ENCODE measurements at regions not wholly inside any gene's neighbourhood (a gene's known extent, or its start where the extent isn't known, plus 50 kb on each side); places are given as distances from the start of the nearest gene placed in this dataset.
A peak's percentile ranks its signal among the peaks of the same experiment; 100 is the strongest.

GRCh38 chr1:116232989-116233514 is 121.9 kb downstream of the MAB21L3 start:
- no peak for DNase-seq

GRCh38 chr1:116234429-116234828 is 123.2 kb downstream of the MAB21L3 start:
- no peak for DNase-seq

DNA sequence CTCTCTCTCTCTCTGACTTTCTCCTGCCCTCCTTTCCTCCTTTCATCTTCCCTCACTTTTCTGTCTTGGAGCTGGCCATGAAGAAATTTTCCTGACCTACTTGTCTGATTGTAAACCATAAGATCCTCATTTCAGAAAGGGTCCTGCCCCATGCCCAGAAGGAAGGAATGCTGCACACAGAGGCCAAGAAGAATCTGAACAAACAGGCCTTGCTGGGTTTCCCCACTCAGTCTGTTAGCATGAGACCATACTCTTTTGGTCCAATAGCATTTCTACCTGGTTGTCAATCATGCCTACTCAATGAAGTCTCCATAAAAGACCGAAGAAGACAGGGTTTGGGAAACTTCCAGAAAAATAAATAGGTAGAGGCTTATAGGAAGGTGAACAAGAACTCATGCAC is 128.7 kb downstream of the MAB21L3 start:
- no peak for DNase-seq

DNA sequence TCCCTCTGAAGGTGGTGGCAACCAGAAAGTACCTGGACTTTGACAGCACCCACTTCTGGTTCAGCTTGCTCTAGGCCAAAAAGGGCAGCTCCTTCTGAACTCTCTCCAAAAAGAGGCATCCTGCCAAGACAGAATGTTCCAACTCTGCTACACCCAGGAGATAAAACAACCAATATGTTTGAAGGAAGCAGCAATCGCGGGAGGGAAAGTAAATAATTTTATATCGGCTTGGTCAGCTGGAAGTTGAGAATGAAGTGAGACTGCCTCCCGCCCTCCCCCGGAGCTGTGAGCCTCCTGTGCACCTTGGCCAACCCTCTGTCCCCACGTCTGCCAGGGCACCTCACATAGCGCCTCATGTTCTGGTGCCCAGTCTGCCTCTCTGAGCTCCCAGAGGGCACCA is 130.3 kb upstream of the ATP1A1 start:
- no peak for DNase-seq

DNA sequence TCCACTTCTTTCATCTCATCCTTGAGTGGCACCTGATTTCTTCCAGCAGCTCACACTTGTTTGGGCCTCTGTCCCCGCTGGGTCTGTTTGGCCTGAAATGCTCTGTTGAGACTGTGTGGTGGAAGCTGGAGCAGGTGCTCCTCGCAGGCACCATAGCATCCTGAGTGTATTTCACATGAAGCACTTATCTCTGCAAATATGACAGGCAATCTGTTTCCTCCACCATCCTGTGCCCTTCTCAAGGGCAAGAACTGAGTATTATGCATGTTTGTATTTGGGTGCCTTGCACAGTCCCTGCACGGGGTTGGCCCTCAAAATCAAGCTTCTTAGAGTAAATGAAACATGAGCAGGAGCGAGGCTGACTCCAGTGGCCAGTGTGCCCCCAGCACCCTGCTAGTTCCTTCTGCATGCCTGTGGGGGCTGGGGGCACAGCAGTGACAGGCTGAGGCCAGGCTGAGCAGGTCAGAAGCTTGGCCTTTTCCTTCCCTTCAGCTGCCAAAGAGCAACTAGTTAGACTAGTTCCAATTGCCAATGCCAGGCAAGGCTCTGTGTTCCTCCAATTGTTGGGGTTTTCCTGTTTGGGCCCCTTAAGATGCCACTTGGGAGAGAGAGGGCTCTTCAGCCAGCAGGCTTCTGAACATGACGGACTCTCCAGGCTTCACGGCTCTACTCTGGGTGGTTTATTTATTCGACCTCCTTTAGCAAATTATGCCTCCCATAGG is 129.6 kb upstream of the ATP1A1 start:
- DNase-seq: no peak

- DNase-seq: no peak
These were observed 126.9 kb upstream of the ATP1A1 start for GRCh38 chr1:116246174-116246573.

DNA sequence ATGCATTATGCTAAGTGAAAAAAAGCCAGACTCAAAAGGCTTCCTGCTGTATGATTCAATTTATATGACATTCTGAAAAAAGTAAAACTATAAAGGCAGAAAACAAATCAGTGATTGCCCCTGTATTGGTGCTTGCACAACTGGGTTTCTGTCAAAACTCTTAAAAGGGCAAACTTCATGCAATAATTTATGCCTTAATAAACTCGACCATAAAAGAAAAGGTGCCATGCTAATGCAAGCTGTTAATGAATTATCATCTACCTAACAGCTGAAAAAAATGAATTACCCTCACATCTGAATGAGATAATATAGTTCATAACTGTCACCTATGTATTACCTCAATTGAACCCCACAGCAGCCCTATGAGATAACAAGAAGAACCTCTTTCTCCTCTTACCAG is 120.8 kb upstream of the ATP1A1 start:
- no peak for DNase-seq

DNA sequence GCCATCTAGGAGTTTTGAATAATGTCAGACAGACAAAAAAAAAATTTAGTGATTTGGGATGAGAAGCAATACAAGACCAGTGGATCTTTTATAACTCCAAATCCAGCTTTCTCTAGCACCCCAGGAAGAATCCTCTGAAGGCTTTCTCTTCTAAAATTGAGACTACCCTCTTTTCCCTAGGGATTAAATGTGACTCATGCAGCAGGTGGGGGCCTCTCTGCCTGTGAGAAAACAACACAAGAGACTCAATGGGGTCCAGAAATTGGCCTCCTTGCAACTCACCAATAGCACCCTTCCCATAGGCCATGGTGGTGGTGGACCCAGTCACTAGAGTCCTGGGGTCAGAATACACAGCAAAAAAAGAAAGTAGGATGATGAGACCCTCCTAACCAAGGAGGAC is 120.3 kb upstream of the ATP1A1 start:
- no peak for DNase-seq

- no peak for DNase-seq
These were observed 119.3 kb upstream of the ATP1A1 start for GRCh38 chr1:116253566-116254382.

GRCh38 chr1:116254776-116255175 is 118.3 kb upstream of the ATP1A1 start:
- DNase-seq: no peak

- peak; percentile 44 for DNase-seq
These were observed 117.4 kb upstream of the ATP1A1 start for GRCh38 chr1:116255486-116256285.

GRCh38 chr1:116256286-116256649 is 116.8 kb upstream of the ATP1A1 start:
- no peak for DNase-seq

GRCh38 chr1:116256875-116257274 is 116.2 kb upstream of the ATP1A1 start:
- no peak for DNase-seq

DNA sequence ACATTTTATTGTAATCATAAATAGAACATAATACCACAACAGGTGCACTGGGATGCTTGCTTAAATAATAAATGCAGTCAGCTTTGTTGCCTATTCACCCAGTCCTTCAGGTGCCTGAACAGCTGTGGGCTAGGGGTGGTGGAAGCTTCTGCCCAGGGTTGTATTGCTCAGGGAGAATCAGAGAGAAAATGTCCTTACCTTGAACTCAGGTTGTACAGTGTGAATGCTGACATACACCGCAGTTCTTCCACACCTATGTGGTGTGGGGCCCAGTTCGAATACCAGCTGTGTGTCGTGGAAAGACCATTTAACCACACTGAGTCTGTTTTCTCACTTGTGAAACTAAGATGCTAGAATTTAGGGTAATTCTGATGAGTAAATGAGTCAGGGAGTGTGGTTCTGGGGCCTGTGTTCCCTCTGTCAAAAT is 115.7 kb upstream of the ATP1A1 start:
- peak; percentile 71 for DNase-seq

DNA sequence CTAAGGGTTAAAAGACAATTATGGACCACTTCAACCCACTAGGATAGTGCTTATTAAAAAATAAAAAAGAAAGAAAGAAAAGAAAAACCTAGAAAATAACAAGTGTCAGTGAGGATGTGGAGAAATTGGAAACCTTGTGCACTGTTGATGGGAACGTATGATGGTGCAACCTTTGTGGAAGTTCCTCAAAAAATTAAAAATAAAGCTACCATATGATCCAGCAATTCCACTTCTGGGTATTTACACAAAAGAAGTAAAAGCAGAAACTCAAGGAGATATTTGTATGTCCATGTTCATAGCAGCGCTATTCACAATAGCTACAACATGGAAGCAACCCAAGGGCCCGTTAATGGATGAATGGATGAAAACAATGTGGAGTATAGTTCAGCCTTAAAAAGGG is 115.2 kb upstream of the ATP1A1 start:
- DNase-seq: no peak

GRCh38 chr1:116258668-116259419 is 114.2 kb upstream of the ATP1A1 start:
- DNase-seq: no peak

DNA sequence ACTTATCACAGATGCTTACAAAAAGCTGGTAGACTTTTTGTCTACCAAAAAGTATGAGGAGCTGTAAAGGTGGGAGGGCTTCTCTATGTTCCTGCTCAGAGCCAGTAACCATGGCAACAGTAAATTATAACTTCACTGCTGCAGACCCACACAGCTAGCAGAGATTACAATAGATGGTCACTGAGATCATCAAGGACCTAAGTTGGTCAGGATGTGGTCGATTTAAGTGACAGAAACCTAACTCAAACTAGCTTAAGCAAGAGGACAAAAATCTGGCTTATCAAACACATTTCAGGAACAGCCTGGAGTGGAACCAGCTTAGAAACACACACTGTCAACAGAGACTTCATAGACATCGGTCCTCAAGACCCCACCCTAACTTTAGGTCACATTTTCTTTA is 113.4 kb upstream of the ATP1A1 start:
- DNase-seq: no peak

GRCh38 chr1:116260115-116260514 is 112.9 kb upstream of the ATP1A1 start:
- DNase-seq: no peak

GRCh38 chr1:116260621-116261020 is 112.4 kb upstream of the ATP1A1 start:
- no peak for DNase-seq

- DNase-seq: no peak
These were observed 111.8 kb upstream of the ATP1A1 start for GRCh38 chr1:116261227-116261626.

DNA sequence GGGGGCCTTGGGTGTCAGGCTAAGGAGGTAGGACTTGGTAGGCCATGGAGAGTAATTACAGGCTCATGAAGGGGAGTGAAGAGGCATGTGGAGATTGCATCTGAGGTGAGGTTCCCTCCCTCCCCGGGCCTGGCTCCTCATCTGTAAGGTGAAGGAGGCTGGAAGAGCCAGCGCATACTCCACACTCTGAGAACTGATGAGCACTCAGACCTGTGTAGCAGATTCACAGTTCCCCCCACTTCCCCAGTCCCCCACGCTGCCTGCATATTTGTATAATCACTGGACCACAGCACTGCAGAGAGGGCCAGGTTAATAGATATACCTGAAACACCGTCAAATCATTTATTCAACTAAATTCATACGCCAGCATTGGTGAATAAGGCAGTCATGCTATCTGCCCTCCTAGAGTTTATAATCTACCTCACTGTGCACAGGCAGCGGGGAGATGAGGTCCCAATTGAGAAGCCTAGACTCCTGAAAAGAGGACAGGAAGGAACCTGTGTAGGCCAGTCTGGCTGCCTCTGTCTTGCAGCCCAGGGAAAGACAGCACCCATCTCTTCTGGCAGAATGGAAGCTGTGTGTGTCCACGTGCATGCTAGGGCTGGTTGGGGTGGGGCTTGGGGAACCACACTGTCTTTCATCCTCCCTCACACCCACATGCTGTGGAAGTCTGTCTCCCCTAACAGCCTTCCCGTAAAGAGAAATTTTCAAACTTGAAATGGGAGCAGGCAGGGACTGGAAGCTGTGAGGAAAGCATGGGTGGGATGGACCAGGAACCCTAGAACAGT is 110.6 kb upstream of the ATP1A1 start:
- DNase-seq: no peak

- DNase-seq: no peak
These were observed 110.1 kb upstream of the ATP1A1 start for GRCh38 chr1:116262995-116263385.

Data from DMS 273 treated with DMSO at 0.1 percent for 48 hours (cell line).